Ishikawa (cell line): ENCODE measurements at regions not wholly inside any gene's neighbourhood (a gene's known extent, or its start where the extent isn't known, plus 50 kb on each side); places are given as distances from the start of the nearest gene placed in this dataset.

ENCODE experiments used
- CEBPB ChIP-seq: IDR thresholded peaks from 2 replicates; pipeline ENCODE4 v1.6.1; 2012
- EP300 ChIP-seq: IDR thresholded peaks from 2 replicates; pipeline ENCODE4 v1.6.1; 2012; ENCODE audit warnings: borderline replicate concordance
- RAD21 ChIP-seq: IDR thresholded peaks from 2 replicates; pipeline ENCODE4 v1.6.1; 2012; ENCODE audit warnings: low read depth
- REST ChIP-seq: IDR thresholded peaks from 2 replicates; pipeline ENCODE4 v1.6.1; 2012; ENCODE audit warnings: low read depth, mild to moderate bottlenecking
- TAF1 ChIP-seq: IDR thresholded peaks from 2 replicates; pipeline ENCODE4 v1.6.1; 2012; ENCODE audit warnings: low read depth, mild to moderate bottlenecking
- USF1 ChIP-seq: IDR thresholded peaks from 2 replicates; pipeline ENCODE4 v1.6.1; 2012

DNA sequence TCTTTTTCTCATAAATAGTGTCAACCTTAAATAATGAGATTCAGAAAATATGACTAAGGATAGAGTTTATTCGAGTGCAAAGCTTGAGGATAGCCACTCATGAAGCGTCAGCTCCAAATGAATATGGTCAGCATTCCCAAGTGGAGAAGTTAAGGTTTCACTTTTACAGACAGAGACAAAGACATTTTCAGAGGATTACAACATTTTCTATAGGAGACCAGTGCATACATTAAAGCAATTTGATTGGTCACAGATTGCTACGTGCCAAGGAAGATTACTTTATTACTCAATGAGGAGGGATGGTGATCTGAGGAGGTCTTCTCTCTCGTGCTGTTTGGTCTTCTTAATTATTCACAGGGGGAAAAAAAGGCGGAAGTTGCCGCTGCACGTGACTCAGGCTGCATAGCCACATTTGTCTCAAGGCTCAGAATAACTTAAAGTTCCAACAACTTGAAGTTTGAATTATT is 60.1 kb upstream of the SPATA31C2 start:
- no peak for TF ChIP-seq TAF1
- TF ChIP-seq RAD21, result no peak
- no peak for TF ChIP-seq USF1
- no peak for TF ChIP-seq CEBPB
- TF ChIP-seq EP300, result no peak
- no peak for TF ChIP-seq REST
